GM18867 (cell line): ENCODE measurements at regions not wholly inside any gene's neighbourhood (a gene's known extent, or its start where the extent isn't known, plus 50 kb on each side); places are given as distances from the start of the nearest gene placed in this dataset.

Experiments
- ATAC-seq: cut with Tn5 transposase; IDR thresholded peaks from one replicate; pipeline ENCODE4 v1.9.1; 2021; ENCODE audit warnings: mild to moderate bottlenecking, moderate library complexity; ENCODE audit not compliant: unreplicated experiment

DNA sequence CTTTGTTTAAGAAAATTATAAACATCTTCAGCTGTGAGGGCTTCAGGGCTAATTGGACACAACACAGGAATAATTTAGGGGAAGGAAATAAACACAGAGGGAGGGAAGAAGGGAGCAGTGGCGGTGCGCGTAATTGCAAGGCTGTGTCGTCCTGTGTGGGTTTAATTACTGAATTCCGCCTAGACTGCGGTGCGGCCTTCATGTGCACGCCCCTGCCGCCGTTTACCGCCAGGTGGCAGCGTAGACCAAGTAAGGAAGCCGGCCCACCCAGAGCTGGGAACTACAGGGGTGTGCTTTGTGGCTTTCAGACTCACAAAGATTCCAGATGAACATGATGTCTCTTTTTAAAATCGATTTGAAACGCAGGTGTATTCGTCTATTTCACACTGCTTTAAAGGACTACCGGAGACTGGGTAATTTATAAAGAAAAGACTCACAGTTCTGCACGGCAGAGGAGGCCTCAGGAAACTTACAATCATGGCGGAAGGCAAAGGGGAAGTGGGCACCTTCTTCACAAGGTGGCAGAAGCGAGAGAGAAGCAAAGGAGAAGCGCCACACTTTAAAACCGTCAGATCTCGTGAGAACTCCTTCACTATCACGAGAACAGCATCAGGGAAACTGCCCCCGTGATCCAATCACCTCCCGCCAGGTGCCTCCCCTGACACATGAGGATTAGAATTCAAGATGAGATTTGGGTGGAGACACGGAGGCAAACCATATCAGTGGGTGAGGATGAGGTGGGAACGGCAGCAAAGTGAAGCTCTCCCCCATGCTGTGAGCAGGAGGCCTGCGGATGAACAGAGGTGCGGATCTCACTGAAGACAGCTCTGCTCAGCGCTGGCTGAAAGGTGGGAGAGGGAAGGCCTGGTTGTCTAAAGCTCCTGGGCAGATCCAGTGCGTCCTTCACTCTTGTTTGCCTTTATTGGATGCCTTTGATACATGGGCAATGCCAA, 222.0 kb upstream of the PDE10A start:
- ATAC-seq = peak; percentile 96

DNA sequence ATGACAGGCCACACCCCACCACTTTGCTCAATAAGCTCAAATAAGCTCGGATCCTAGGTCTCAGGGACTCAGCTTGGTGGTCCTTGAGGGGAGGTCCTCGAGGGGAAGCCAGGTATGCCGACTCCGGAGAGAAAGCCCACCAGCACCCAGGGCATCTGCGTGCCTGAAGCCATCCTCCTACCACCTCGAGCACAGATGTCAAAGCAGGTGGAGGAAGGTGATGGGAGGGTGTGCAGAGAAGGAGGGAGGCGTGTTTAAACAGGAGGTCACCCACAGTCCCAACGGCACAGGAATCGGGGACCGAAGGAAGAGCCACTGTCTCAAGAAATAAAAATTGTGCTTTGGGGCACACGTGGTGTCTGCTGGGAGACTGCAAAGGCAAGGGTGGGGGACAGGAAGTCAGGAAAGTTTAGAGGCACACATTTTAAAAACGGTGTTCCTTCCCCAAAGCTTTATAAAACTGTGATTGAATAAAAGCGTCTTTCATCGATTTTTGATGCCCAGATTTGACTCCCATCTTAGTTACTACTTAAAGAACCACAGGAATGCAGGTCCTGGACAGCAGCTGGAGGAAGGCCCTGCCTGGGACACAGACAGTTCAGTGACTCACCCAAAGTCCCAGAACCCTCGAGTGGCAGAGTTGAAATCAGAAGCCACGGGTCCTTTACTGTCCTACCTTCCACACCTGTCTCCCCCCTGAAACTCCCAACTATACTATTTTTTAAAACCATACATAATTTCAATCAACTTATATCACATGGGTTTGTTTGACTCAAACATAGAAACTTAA, 221.0 kb upstream of the PDE10A start:
- no peak for ATAC-seq

DNA sequence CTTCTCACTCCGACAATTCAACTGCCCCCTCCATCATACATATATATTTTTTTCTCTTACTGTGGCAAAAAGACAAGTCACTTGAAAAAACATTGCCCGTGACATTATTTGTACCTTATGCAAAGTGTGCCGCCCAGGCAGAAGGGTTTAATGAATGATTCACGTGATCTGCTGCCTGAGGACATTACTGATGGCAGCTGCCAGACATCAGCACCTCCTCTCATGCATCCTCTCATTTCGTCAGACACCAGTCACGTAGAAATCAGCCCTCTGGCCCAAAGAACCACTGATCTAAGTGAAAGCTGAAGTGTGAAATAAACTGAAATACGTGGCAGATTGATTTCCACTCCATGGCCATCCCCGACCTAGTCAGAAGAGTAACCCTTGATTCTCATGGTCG, 218.8 kb upstream of the PDE10A start:
- ATAC-seq = no peak

DNA sequence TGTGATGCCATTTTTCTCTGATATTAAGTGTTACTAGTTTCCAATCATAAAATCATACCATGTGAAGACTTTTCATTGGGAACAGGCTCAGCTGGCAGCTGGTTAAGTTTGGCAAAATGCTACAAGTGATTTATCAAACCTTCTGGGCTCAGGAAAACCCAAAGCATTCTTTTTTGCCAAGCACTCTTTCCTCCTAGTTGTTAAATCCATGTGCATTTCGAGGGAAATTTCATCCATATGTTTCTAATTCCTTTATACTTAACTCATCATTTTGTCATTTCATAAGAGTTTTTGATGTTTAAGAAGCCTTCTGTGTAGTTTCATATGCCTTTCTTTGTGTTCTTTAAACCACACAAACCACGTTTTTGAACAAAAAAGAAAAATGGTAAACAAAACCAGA, 217.6 kb upstream of the PDE10A start:
- no peak for ATAC-seq

DNA sequence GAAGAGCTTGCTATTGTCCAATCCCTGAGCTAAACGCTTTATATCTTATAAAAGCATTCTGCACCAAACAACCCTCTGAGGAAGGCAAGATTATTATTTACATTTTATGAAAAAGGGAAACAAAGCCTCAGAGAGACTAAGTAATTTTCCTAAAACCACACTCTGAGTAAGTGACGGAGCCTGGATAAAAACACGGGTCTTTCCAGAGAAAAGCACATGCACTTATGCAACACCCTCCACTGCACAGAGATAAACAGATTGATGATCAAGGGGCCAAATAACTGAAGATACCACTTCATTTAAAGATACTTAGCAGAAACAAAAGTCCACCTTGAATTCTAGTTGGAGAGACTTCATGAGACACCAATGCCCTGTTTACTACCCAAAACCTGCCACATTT, 214.7 kb upstream of the PDE10A start:
- no peak for ATAC-seq

DNA sequence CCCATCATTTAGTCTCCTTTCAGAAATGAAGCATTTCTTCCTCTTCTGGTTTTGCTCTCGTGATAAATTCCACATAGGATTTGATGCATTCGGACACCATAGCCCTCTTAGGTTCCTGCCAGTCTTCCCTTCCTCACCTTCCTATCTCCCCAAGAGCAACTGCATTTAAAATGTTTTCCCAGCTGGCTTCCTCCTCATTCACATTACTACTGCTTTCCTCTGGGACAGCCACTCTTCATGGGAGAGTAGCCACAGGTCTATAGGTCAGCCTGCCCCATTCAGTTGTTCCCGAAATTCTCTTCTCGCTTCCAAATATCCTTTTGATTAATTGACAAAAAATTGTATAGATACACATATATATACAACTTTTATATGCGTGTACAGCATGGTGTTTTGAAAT, 214.2 kb upstream of the PDE10A start:
- no peak for ATAC-seq

DNA sequence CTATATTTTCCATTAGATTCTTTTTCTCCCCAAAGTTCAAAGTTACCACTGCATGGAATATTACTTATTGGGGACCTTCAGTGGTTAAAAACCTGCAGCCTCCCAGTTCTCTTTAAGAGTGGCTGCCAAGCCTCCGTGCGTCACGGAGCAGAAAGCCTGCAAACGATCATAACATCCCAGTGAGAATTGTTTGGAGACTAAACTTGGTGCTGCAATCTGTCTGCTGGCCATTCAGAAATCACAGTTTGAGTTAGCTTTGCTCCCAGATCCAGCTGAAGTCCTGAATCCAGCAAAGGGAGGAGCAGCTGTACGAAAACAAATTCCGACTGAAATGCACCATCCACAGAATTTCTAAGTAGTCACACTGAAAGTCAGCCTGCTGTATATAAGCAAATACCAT, 213.5 kb upstream of the PDE10A start:
- ATAC-seq = no peak

DNA sequence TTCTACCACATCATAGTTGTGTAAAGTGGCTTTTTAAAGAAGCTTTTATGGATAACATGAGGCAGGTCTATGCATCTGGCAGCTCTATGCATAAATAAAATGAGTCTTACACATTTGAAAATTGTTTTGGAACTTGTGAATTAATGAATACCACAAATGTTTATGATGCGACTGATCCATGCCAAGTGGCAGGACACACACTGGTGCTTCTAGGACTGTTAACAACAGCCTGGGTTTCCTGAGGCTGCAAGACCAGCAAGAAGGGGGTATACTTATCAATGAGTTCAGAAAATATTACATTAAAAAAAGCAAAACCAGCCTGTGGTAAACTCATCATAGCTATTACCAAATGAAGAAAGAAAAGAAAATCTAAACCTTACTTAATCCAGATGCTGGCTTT, 212.9 kb upstream of the PDE10A start:
- no peak for ATAC-seq

DNA sequence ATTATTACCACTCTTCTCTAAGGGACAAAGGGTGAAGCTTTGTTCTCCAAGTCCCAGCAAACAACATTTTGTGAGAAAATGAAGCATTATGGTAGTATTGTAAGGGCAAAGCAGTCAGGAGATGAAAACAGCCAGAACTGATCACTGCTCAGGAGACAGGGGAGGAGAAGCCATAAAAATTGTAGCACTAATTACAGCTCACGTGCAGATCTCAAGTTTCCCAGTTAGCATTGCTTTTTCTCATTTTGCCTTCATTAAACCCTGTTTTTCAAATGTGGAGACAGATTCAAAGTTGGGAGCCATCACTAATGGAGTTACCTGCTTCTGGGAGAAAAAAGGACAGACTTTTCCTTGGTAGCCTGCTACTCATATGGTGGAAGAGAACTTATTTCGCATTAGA, 210.9 kb upstream of the PDE10A start:
- no peak for ATAC-seq

DNA sequence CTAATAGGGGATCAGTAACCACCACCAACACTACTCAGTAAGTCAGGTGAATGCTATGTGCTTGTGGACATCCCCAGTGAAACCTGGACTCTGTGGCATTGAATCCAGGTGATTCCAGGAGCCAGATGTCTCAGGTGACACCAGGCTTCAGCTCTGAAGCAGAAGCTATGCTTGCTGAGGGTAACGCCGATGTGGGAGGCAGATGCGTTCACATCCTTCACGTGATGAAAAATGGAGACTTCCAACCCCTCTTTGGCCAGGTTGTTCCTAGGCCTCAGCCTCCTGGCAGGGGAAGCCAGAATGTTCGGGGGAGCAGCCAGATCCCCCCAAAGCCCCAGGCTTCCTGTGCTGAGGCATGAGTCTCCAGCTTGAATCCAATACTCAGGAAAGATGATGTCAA, 209.8 kb upstream of the PDE10A start:
- ATAC-seq = no peak

DNA sequence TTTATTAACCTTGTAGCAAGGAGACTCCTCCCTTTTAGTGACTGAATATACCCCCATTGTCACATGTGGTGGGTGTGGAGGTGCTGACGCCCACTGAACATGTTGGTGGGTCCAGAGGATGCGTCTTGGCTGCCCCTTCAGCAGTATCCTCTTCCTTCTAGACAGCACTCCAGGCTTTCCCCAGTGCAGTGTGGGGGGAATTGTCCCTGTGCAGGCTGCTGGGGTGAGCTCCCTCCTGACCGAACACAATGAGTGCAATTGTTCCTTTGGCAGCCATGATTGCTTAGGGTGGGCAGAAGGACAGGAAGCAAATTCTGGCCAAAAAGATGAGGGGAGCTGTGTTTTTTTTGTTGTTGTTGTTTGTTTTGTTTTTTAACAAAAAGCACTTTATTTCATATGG, 209.3 kb upstream of the PDE10A start:
- ATAC-seq = no peak

DNA sequence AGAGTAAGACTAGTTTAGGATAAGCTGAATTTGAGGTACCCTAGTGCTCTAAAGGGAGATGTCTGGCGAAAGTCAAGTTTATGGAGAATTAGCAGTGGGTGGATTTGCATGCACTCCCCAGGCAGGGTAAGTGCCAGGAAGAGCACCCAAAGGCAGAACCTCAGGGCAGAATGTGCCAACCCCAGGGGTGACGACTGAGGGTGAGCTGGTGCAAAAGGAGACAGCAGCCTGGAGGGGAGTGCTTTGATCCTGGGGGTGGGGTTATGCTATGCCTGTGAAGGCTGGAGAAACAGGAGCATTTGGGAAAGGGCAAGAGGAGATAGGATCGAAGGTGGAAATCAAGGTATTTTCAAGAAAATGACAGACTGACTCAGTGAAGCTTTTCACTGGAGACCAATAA, 208.5 kb upstream of the PDE10A start:
- ATAC-seq = no peak

DNA sequence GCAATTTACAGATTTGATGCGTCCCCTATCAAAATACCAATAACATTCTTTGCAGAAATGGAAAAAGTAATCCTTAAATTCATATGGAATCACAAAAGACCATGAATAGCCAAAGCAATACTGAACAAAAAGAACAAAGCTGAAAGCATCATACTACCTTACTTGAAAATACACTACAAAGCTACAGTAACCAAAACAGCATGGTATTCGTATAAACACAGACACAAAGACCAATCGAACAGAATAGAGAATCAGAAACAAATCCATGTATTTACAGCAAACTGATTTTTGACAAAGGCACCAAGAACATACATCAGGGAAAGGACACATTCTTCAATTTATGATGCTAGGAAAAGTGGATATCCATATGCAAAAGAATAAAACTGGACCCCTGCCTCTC, 206.5 kb upstream of the PDE10A start:
- no peak for ATAC-seq

DNA sequence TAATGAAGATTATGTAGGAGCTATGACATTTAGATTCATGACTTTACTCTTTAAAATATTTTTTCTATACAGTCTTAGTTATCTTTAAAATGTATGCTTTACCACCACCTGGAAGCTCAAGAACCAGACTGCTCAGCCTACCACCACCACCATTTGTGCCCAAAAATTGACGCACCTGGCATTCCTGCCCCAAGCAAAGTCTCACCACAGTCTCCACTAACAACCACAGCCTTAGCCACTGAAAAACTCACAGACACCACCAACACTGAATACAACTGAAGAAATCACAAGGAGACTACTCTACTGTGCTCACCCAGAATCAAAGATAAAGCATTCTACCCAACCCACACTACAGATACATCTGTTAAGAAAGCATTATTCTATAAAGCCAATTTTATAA, 201.9 kb upstream of the PDE10A start:
- no peak for ATAC-seq

DNA sequence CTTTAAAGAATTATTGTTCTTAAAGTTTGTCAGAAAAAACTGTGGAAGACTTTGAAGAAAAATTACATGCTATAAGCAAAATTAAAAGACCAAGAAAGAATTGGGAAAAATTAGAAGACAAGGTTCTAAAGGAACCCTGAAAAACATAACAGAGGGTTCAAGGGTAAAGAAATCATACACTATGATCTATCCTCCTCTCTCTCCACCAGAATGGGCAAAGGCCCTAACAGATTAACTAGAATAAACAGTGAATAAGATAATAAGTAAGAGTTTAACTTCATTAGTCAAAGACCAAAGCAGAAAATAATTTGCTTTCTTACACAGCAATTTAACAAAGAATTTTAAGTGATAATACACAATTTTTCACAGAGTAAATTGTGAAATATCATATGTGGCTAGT, 201.2 kb upstream of the PDE10A start:
- no peak for ATAC-seq

DNA sequence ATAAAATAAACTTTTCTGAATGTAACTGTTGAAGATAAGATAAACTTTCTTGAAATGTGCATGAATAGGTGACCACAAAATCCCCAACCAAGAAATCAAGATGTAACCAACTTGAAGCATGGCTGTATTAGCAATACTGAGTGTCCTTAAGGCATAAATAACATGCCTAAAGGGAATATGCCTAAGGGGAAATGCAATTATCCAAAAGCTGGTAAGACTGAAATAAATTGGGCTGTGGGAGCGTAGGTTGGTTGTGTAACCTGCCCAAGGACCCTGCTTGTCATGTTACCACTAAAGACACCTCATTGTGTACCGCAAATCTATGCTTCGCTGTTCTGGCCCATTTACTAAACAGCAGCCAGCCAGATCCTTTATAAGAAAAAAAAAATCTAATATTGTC, 200.8 kb upstream of the PDE10A start:
- ATAC-seq = no peak

DNA sequence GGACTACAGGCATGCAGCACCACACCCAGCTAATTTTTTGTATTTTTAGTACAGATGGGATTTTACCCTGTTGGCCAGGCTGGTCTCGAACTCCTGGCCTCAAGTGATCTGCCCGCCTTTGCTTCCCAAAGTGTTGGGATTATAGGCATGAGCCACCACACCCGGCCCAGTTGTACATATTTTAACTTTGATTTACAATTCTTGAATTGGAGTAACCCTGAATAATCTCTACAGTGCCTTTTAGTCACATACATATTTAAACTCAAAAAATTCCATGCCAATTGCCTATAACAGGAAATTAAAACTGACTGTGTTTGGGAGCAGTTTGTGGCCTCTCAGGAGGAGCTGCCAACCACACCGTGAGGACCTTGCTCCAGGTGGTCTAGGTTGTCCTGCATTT, 199.8 kb upstream of the PDE10A start:
- no peak for ATAC-seq

DNA sequence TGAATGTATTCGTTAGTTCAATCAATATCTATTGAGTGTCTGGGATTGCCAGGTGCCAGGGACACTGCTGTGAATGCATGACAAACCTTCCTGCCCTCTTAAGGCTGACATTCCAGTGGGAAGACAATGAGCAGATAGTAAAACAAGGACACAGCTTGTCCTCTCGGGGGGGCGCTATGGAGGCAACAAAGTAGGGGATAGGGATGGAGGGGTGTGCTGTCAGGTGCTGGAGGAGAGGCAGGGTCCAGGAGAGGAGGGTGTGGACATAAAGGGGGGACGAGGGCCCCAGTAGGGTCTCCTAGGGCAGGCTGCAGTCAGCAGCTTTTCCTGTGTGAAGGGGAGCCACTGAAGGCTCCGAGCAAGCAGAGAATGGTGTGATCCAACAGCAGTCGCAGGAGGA, 198.2 kb upstream of the PDE10A start:
- no peak for ATAC-seq

DNA sequence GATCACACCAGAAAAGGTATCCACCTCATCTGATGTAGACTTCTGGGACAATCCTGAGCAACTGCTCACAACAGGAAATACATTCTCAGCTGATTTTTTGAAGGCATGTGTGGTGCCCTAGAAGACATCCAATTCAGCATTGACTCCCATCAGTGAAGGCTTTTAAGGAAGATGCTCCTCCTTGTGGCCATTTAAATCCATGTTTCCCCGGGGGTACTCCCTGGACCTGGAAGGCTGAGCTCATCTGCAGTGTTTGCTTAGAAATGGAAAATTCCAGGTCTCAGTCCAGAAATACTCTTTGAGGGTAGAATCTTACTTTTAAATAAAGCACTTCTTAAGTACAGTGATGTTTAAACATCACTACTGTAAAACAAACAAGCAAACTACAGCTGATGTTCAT, 195.5 kb upstream of the PDE10A start:
- ATAC-seq = no peak

DNA sequence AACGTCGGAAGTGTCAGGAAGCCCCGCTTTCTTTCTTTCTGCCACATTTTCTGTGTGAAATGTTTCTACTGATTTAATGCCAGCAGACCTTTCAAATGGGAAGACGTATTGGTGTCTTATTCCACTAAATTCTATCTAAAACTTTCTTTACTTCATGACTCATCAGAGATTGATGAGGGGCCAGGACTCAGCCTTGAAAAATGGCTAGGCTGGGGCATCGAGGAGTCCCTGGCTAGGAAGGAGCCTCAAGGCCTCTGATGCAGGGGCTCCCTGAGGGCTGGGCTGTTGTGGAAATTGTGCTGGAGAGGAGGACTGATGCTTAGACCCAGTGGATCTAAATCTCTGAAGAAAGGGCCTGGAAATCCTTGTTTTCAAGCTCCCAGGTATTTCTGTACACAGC, 192.8 kb upstream of the PDE10A start:
- ATAC-seq = no peak

DNA sequence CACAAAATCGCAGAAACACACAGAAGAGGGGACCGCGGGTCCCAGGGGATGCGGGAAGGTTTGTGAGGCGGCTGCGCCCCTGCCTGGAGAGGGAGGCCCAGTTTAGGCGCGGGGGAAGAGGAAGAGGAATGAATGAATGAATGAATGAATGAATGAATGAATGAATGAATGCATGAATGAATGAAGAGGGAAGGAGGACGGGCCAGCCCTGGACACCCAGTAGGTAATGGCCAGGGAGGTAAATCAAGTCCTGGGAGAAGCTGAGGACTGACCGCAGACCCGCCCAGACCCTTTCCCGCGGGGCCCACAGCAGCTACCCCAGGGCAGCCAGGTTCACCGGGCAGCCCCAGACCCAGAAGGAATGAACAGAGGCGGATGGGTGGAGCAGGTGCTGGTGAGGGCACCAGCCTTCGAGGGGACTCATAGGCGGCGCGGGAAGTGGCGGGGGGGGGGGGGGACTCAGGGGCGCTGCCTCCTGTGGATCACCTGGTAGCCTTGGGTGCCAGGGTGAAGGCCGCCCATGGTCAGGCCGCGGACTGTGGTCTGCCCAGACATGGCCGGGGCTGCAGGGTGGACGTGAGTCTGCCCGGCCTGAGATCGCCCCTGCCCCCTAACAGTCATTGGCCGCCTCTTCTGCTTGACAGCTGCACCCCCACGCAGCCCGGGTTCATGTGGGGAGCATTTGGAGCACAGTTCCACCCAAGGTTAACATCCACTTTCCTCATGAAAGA, 192.0 kb upstream of the PDE10A start:
- no peak for ATAC-seq
